HG02588 (cell line): ENCODE measurements at regions not wholly inside any gene's neighbourhood (a gene's known extent, or its start where the extent isn't known, plus 50 kb on each side); places are given as distances from the start of the nearest gene placed in this dataset.

ENCODE experiments used
- ATAC-seq: cut with Tn5 transposase; IDR thresholded peaks from one replicate; pipeline ENCODE4 v1.9.1; 2021; ENCODE audit warnings: mild to moderate bottlenecking, moderate library complexity; ENCODE audit not compliant: unreplicated experiment

DNA sequence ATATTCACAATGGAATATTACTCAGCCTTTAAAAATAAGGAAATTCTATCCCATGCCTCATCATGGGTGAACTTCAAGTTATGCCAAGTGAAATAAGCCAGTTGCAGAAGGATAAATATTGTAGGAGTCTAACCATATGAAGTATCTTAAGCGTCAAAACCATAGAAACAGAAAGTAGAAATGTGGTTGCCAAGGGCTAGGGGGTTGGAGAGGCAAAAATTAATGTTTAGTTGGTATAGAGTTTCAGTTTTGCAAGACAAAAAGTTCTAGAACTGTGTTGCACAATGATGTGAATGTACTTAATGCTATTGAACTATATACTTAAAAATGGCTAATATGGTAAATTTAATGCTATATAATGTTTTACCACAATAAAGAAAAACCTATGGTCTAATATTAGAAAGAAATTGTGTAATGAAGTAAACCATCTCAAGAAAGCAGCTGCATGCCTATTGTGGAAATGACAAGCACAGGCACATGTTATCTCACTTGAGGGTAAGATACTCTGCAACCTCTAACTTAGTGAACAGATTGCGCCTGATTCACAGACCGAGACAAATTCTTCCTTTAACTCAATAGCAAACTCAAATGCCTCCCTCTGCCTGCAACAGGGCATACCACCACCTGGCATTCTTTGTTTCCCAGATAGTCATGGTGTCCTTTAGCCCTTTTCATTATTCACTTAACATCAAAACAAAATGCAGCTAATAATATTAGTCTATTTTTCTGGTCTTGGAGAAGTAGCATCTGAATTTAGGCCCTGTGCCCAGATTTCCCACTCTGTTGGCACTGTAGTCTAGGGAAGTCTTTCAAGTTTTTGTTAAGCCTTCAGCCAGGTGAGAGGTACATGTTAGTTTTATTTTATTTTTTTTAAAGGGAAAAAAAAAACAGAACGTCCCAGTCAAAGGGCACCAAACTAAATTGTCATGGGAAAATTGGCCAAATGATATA lies 80.2 kb upstream of the ACP3 start:
- peak; percentile 81 for ATAC-seq

DNA sequence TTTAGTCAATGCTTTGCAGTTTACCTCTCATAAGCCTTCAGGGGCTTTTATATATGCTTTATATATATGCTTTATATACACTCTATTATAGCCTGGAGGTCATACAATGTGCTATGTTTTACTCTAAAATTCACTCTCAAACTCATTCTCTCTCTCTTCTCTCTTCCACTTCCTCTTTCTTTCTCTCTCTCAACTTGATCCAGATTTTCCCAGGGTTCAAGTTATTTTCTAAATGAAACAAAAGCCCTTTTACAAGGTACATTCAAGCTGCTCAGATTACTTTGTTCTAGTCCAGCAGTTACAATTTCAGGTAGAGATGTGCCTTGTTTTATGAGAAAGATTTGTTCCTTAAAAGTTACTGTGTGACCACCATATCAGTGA lies 79.6 kb upstream of the ACP3 start:
- ATAC-seq, result no peak

DNA sequence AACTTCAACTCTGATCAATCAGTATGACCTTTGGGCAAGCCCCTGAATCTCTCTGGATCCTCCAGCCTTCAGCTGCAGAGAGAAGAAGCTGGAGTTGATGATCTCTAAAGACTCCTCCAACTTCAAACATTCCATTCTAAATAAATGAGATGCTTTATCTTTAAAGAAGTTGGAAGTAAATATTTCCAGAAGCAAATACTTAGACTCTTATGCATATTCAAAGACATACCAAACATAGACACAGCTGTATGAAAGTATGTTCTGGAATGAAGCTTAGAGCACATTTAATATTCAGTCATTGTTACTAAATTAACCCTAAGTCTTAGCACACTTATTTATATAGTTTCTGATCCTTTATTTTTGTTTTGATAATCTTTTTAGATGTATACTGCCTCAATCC lies 77.6 kb upstream of the ACP3 start:
- no peak for ATAC-seq

DNA sequence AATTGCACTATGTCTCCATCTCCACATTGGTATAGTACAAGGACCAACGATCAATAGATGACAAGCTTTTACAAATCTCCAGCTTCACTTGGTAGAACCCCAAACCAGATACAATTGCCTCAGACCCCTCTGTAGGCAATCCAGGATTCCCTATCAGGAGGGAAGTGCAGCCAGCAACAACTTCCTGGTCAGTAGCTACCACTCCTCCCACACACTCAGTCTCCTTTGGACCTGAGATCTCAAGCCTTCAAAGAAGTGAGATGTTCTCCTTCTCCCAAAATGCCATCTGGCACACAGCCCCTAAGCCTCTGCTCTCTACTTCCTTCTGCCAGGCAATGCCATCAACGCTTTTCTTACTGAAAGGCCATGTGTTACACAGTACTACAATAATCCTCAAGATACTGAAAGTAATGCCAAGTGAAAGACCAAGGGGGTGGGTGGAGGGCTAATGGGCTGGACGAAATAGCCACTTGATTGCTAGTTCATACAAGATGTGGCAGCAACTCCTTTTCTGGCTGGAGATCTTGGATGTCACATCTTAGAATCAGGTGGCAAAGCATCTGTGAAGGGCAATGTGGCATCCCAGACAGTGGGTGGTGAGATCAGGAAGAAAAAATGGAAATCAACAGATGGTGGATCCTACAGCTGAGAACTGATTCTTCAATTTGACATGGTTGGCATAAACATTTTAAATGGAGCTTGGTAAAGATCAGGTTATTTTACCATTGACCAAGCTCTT lies 75.3 kb upstream of the ACP3 start:
- no peak for ATAC-seq

DNA sequence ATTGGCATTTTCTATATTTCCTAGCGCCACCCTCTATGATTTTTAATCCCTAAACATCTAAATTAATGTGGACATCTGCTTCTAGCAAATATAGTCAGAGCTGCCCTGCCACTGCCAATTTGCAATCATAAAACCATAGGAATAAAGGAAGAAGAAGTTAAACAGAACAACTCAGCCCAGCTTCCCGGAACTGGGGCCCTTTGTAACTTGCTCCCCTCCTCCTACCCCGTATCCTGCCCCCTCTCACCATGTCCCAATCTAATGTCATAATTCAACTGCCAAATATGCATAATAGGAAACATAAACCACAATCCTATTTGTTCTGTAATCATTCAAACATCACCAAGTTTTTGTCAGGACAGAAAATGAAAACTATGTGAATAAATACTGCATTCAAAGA lies 74.4 kb upstream of the ACP3 start:
- no peak for ATAC-seq

DNA sequence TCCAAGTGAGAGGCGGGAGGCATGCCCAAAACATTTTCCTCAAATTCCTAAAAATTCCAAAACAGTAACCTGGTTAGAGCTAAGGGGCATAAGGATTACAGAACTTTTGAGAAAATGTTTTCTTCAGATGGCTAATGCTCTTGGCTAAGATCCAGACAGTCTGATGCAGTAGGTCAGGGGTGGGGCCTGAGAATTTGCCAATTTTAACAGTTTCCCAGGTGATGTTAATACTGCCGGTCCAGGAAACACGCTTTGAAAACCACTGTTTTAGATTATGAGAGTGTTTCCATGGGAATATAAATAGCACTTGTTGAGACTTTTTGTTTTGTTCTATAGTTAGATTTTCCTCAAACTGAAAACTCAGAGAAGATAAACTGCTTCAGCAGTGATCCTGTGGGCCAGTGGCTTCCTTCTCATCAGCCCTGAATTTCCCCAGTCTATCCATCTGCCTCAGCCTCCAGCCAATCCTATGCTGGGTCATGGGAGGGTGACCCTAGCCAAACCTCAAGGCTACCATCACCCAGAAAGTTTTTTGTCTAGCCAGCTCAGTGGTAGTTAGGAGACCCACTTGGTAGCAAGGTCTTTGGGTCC lies 71.6 kb upstream of the ACP3 start:
- no peak for ATAC-seq

DNA sequence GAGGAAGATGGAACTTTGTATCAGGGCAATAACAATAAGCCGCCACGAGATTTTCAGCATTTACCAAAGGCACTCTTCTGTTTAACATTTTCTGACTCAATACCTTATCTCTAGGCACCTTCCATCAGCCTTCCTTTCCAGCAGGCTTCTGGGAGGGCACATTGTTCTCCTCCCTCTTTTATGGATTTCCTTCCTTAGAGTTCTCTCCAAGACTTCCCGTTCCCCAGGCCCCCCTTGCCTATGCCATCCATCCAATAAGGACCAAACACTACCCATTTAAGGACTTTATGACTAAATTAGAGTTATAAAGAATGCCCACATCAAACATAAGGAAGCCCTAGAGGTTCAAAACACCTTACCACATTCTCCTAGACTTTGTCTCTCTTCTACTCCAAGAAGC lies 71.0 kb upstream of the ACP3 start:
- ATAC-seq, result no peak

GRCh38 chr3:132247211-132247610 lies 70.0 kb upstream of the ACP3 start:
- no peak for ATAC-seq

GRCh38 chr3:132248490-132248889 lies 68.7 kb upstream of the ACP3 start:
- no peak for ATAC-seq

DNA sequence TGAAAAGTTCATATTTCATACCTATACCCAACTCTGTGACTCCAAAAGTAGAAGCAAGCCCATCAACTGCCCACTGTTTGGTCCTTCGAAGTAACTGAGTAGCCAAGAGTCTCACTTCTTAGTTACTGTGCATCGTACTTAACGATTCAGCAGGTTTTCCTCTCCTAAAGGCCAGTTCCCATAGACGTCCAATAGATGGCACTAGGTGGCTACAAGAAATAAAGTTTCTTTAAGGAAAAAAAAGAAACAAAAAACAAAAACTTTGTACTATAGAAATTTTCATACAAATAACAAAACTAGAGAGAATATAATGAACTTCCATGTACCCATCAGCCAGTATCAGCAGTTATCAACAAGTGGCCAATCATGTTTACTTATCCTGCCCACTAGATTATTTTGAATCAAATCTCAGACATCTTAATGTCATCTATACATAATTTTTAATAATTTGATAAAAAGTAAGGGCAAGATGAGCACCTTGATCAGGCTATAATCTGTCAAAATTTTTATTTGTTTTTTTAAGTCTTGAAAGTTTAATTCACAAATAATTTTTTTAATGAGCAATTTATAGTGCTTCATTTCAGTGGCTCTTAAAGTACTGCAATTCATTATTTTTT lies 63.8 kb upstream of the ACP3 start:
- no peak for ATAC-seq

DNA sequence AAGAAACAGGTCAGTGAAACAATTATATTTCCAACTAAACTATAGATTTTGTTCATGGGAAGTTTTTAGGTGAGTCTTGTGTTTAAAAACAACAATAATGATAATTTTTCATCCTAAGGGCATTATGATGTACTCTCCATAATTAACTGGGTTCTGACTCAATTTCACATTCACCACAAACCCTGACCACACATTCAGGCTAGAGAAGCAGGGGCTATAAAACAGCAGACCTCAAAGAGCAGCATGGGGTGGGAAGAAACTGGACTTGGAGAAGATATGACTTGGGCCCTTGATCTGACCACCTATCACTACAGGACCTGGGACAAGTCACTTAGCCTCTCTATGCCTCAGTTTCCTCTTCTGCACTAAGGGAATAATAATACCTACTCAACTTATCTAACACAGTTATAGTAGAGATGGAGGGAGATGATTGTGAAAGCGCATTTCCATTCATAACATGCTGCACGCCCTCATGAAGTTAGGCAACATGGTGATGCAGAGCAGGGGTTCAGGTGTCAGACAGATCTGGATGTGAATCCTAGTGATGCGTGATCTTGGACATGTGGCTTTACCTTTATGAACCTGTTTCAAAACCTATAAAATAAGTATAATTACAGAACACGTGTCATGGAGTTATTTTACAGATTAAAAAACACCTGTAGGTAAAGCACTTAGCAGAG lies 63.0 kb upstream of the ACP3 start:
- ATAC-seq, result no peak

DNA sequence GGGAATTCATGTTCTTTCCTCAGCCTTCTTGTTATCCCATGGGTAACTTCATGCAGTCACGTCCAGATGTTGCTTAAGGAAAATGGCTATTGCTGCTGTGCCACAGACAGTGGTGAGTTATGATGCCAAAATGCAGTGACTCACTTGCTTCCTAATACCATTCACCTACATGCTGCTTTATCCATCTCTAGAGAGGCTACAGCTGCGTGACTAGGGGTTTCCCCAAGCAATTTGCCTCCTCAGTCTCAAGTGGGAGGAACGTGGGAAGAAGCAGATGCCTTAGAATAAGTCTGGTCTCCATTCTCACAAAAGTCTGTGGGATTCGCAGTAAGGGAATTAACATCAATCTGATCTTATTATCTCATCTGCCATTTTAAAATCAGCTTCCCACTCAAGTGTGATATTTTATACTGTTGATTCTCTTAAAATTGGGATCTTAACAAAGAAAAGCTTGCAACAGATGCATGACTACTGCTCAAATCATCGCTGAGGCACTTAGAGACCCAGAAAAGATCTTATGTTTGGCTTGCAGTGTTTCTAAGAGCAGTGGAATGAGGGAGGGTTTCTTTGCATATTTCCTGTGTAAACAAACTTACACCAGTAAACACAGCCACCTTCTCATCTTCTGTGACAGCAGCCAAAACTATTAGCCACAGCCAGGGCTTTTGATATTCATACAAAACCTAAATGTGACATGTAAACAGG lies 62.0 kb upstream of the ACP3 start:
- ATAC-seq, result no peak

DNA sequence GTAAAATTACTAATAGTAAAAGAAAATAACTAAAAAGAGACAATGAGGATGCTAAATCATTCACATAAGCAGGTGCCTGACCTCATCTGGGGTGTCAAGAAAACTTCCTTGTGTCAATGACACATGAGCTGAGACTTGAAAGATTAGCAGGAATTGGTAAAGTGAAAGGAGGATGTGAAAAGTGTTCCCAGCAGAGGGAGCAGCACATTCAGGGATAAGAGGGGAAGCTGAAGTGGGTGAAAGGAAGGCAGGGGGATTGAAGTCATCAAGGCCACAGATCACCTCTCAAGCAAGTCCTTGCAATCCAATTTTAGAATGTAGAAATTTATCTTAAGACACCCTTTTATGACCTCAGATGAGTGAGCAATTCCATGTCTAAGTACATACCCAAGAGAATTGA lies 60.2 kb upstream of the ACP3 start:
- no peak for ATAC-seq

DNA sequence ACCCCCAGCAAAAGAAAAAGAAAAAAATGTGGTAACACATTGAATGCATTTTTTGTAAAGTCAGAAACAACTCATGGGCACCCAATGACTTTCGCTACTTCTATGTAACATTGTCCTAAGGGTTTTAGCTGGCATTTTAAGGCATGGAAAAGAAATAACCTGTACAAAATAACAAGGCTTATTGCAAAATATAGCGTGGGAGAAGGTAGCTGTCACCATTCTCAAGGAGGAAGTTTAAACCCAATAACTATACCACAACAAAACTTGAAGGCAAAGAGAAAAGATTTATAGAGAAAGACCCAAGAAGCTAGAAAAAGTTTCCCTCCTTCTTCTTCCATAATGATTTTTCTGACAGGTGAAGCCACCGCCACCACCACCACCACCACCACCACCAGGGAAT lies 55.7 kb upstream of the ACP3 start:
- ATAC-seq, result no peak

DNA sequence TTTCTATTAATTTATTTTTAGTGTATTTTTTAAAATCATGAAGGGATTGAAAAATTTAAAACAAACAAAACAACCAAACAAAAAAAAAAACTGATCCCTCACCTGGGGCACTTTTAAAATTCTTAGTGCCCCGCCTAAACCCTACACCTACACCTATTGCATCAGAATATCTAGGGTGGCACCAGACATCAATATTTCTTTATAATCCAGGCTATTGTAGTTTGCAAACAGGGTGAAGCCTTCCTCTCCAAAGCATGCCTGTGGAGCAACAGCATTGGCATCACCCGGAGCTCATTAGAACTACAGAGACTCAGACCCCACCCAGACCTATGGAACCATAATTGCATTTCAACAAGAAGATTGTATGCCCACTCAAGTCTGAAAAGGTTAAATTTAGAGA lies 54.9 kb upstream of the ACP3 start:
- ATAC-seq, result no peak

- ATAC-seq, result no peak
These were observed 54.3 kb upstream of the ACP3 start for GRCh38 chr3:132262956-132263355.

DNA sequence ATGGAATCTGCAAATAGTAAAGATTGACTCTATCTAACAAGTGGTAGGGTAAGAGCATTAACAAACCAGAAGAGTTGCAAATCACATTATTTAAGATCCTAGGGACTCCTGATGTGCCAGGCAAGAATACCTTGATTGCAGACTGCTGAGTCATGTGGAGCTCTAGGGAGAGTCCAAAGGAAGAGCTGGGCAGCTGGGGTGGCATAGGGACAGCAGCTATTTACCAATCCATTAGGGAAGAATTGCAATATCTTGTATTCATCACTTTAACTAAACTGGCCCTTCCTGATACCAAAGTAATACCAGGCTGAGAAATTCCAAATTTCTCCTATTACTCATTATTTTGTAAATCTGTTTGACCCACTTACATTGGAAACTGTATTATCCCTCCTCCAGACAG lies 52.2 kb upstream of the ACP3 start:
- no peak for ATAC-seq

DNA sequence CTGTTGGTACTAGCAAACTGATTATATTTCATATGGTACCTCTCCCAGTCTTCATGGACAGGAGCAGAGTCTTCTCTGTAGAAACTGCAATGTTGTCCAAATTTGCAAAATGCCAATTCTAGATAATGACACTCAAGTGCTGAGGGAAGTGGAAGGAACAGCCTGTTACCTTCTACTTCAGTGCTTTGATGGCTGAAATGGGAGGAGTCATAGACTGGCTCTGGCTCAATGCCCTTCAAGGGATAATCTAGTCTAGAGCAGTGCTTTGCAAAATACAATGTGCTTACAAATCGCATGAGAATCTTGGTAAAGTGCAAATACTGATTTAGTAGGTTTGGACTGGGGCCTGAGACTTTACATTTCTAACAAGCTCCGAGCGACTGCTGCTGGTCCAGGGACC lies 51.7 kb upstream of the ACP3 start:
- ATAC-seq, result no peak

GRCh38 chr3:132267391-132267993 lies 49.7 kb upstream of the ACP3 start:
- ATAC-seq, result no peak
